IPS-18a (cell line): ENCODE measurements at regions not wholly inside any gene's neighbourhood (a gene's known extent, or its start where the extent isn't known, plus 50 kb on each side); places are given as distances from the start of the nearest gene placed in this dataset.

Source experiments
- H3K27ac ChIP-seq: one replicate; pipeline ENCODE4 v1.5.1; 2013; ENCODE audit warnings: low read length
- H3K27me3 ChIP-seq: one replicate; pipeline ENCODE4 v1.6.1; 2013; ENCODE audit warnings: mild to moderate bottlenecking, low read length; ENCODE audit not compliant: control insufficient read depth, insufficient read depth
- H3K36me3 ChIP-seq: one replicate; pipeline ENCODE4 v1.6.1; 2013; ENCODE audit warnings: low read depth, low read length; ENCODE audit not compliant: control insufficient read depth
- H3K4me1 ChIP-seq: one replicate; pipeline ENCODE4 v1.6.1; 2013; ENCODE audit warnings: low read depth, low read length; ENCODE audit not compliant: control insufficient read depth
- H3K4me3 ChIP-seq: one replicate; pipeline ENCODE4 v1.5.1; 2013; ENCODE audit warnings: low read length
- H3K9ac ChIP-seq: one replicate; pipeline ENCODE4 v1.6.1; 2013; ENCODE audit warnings: mild to moderate bottlenecking, low read length, moderate library complexity
- H3K9me3 ChIP-seq: one replicate; pipeline ENCODE4 v1.6.1; 2013; ENCODE audit warnings: low read depth, low read length; ENCODE audit not compliant: control insufficient read depth

DNA sequence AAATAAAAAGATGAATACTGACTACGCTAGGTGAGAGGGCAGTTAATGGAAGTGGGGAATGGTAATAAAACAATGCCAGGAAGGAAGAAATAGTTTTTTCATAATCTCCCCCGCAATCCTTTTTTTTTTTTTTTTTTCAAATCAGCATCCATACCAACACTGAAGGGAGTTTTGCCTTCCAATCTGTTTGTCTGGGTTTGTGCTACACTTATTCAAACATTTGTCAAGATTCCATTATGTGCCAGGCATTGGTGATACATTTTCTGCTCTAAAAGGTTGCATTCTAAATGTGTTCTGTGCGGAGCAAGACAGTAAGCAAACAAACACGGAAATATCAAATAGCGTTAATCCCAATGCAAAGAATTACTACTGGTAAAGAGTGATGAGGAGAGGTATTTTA is 437.9 kb upstream of the BOD1L1 start:
- H3K27me3 ChIP-seq, result no peaks in the 10 kb centered on the region
- peaks cover 17% of the 10 kb centered on the region for H3K4me1 ChIP-seq
- no peak overlapping the region for H3K4me3 ChIP-seq
- no peak overlapping the region for H3K9ac ChIP-seq
- H3K36me3 ChIP-seq, result no peaks in the 10 kb centered on the region
- H3K27ac ChIP-seq, result no peak overlapping the region
- no peaks in the 10 kb centered on the region for H3K9me3 ChIP-seq

DNA sequence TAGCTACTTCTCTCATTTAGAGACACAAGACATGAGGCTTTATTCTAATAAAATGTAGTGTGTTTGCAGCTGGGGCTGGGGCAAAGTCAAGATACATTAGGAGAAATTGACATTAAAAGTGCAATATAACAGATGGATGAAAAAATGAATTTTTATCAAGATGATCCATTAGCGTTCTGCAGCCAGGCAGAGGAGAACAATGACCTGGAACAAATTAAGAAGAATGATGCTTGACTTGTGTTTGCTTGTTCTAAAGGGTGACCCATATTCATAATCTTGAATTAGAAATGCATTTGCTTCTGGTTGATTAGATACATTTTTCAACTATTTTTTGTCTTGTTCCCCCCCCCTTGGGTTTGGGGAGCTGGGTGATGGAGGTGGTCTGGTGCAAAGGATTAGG is 439.5 kb upstream of the BOD1L1 start:
- Histone ChIP-seq H3K9me3 (no peaks in the 10 kb centered on the region), H3K9ac (no peak overlapping the region), H3K36me3 (no peaks in the 10 kb centered on the region), H3K27ac (no peak overlapping the region), H3K27me3 (no peaks in the 10 kb centered on the region), H3K4me1 (peaks cover 17% of the 10 kb centered on the region), H3K4me3 (no peak overlapping the region)

DNA sequence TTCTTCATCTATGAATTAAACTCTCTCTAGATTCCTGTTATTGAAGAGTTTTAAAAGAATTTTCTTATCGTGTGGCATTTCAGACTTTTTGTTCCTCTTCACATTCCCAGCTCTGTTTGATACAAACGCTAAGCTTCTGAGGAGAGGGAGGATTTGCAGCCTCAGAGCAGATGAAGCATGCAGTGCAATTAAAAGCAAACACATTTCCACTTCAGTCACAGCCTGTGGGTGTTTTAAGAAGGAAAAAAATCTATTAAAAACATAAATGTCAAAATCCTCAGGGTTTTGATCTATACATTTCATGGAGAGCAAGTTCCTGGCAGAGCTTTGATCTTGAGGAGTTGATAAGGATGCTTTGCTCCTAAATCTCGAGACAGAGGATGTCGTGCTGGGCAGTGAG is 442.4 kb upstream of the BOD1L1 start:
- H3K9me3 ChIP-seq, result peaks cover 3% of the 10 kb centered on the region
- no peak overlapping the region for H3K4me3 ChIP-seq
- no peak overlapping the region for H3K27ac ChIP-seq
- no peak overlapping the region for H3K9ac ChIP-seq
- H3K36me3 ChIP-seq, result no peaks in the 10 kb centered on the region
- peaks cover 10% of the 10 kb centered on the region for H3K4me1 ChIP-seq
- H3K27me3 ChIP-seq, result no peaks in the 10 kb centered on the region

DNA sequence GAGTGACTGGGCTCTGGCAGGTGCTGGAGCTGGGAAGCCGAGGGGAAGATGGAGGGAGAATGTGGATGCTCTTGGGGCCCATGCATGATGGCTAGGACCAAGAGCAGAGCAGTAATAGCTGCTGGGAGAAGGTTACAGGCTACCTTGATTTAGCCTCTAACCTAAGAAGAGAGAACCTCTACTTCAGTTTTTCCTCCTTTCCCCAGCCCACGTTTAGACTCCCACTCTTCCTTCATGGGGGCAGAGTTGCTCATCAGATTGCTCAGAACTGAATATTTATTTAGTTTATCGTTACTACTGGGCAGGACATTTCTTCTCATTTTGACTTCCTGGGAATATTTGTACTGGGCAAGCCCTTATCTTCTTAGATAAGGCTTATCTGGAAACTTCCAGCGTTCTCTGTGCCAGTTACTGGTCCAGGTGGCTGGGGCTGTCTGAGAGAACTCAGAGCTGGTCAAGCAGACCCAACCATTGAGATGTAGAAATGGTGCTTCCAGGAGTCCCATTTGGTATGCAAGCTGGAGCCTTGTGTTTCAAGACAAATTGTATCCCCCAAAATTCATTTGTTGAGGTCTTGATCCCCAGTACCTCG is 442.9 kb upstream of the BOD1L1 start:
- Histone ChIP-seq H3K9me3 (peaks cover 3% of the 10 kb centered on the region), H3K9ac (no peak overlapping the region), H3K27ac (no peak overlapping the region), H3K4me3 (no peak overlapping the region), H3K27me3 (no peaks in the 10 kb centered on the region), H3K36me3 (no peaks in the 10 kb centered on the region), H3K4me1 (peaks cover 7% of the 10 kb centered on the region)

DNA sequence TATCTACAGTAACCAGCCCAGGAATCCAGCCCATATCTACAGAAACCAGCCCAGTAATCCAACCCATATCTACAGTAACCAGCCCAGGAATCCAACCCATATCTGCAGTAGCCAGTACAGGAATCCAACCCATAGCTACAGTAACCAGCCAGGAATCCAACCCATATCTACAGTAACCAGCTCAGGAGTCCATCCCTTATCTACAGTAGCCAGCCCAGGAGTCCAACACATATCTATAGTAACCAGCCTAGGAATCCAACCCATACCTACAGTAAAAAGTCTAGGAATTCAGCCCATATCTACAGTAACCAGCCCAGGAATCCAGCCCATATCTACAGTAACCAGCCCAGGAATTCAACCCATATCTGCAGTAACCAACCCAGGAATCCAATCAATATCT is 445.0 kb upstream of the BOD1L1 start:
- H3K27ac ChIP-seq, result no peak overlapping the region
- no peak overlapping the region for H3K4me3 ChIP-seq
- H3K9me3 ChIP-seq, result peaks cover 3% of the 10 kb centered on the region
- H3K9ac ChIP-seq, result no peak overlapping the region
- no peaks in the 10 kb centered on the region for H3K36me3 ChIP-seq
- H3K27me3 ChIP-seq, result no peaks in the 10 kb centered on the region
- H3K4me1 ChIP-seq, result no peaks in the 10 kb centered on the region

DNA sequence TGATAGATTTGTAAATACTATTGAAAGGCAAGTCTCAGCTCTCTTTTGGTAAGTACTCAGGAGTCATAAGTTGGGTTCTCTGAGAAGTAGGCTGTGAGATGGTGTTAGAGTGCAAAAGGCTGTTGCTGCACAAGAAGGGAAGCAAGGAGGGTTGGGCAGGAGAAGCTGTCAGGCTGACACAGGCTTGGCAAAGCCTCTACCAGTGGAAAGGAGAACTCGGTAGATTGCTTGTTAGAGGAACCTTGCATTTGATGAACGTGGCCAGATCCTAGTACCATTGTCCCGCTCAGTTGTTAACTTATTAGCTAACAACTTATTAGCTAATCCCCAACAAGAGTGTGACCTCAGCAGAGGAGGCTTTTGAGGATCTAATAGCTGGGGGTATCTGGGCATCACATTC is 449.3 kb upstream of the BOD1L1 start:
- Histone ChIP-seq H3K9me3 (peaks cover 3% of the 10 kb centered on the region), H3K36me3 (no peaks in the 10 kb centered on the region), H3K4me1 (no peaks in the 10 kb centered on the region), H3K9ac (no peak overlapping the region), H3K4me3 (no peak overlapping the region), H3K27ac (no peak overlapping the region), H3K27me3 (no peaks in the 10 kb centered on the region)

DNA sequence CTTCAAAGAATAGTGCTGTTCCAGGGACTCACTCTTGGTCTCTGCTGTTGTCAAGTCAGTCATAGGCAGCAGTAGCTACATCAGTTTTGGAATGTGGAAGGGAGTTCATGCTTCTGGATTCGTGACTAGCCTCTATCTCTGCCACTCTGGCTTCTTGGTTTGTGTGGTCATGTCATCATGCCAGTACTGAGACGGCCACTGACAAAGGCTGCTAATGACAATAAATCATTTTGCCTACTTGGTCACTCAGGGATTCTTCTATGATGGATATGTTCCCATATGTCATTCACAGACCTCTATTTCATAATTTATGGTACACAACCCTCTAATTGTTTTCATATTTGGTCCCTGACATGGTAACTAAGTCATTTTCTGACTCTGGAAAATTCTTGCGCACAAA is 450.8 kb upstream of the BOD1L1 start:
- no peak overlapping the region for H3K27ac ChIP-seq

DNA sequence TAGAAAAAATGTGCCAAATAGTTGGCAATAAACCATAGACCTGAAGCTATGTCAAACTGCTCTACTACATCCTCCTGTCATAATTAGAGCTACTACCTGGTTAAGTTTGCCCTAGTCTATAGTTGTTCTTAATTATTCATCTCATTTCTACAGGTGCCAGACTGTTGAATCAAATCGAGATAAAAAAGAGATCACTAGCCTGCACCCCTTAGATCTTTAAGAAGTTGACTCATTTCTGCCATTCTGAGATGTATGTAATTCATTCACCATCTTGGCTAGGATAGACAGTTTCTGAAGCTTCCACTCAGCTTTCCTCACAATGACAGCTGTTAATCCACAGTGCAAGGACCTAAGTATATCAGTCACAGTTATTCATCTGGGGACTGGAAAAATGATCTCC is 452.1 kb upstream of the BOD1L1 start:
- no peaks in the 10 kb centered on the region for H3K9me3 ChIP-seq
- H3K27me3 ChIP-seq, result no peaks in the 10 kb centered on the region
- no peak overlapping the region for H3K27ac ChIP-seq
- peaks cover 12% of the 10 kb centered on the region for H3K4me1 ChIP-seq
- H3K4me3 ChIP-seq, result no peak overlapping the region
- no peak overlapping the region for H3K9ac ChIP-seq
- H3K36me3 ChIP-seq, result no peaks in the 10 kb centered on the region

More for the DNA sequence above, 450.8 kb upstream of the BOD1L1 start:
- H3K27me3 ChIP-seq, result no peaks in the 10 kb centered on the region
- no peak overlapping the region for H3K9ac ChIP-seq
- H3K4me3 ChIP-seq, result no peak overlapping the region
- no peaks in the 10 kb centered on the region for H3K9me3 ChIP-seq
- H3K36me3 ChIP-seq, result no peaks in the 10 kb centered on the region
- H3K4me1 ChIP-seq, result no peaks in the 10 kb centered on the region

DNA sequence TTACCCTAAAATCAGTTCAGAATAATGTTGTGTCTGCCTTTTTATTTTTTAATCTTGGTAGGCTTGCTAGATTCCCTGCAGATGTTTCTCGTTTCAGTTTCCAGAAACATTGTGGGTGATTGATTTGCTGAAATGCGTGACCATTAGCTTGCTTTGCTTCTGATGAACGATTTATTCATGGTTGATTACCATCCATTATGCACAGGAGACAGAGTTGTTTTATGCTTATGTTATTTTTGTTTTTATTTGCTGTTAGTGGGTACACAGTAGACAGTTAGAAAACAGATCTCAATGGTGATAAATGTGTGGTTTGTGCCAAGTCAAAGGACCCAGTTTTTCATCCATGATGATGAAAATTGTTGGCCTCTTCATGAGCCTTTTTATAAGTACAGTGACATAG is 455.6 kb upstream of the BOD1L1 start:
- Histone ChIP-seq H3K36me3 (no peaks in the 10 kb centered on the region), H3K27me3 (no peaks in the 10 kb centered on the region), H3K27ac (no peak overlapping the region), H3K4me3 (no peak overlapping the region), H3K9me3 (no peaks in the 10 kb centered on the region), H3K9ac (no peak overlapping the region), H3K4me1 (peaks cover 12% of the 10 kb centered on the region)

DNA sequence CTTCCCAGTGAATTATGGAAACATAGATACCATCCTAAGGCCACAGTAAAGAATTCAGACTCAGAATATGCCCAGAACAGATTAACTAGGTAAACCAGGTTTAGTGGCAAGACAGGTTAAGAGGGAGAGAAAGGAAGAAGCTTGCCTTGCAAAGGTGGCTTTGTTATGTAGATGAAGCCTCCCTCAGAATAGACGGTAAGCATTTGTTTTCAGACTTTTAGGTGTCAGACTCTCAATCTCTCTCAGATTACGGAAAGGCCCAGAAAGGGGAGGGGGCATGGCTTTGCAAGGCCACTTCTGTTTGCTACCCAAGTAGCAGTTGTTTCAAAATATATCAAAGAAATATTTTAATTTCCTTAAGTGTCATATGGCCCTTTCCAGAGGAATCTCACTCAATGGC is 457.1 kb upstream of the BOD1L1 start:
- Histone ChIP-seq H3K27ac (no peak overlapping the region), H3K4me1 (peaks cover 12% of the 10 kb centered on the region), H3K9ac (no peak overlapping the region), H3K27me3 (no peaks in the 10 kb centered on the region), H3K4me3 (no peak overlapping the region), H3K36me3 (no peaks in the 10 kb centered on the region), H3K9me3 (no peaks in the 10 kb centered on the region)

DNA sequence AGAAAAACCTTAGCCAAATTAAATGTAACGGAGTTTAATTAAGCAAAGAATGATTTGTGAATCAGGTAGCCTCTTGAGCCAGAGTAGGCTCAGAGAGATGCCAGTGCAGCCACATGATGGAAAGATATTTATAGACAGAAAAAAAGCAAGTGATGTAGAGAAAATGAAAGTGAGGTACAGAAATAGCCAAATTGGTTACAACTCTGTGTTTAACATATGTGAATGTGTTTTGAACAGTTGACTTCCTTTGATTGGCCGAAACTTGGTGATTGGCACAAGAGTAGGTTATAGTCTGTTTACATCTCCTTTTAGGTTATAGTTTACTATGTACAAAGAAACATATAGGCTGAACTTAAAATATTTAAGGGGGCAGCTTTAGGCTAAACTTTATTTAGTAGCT is 459.9 kb upstream of the BOD1L1 start:
- no peaks in the 10 kb centered on the region for H3K36me3 ChIP-seq
- no peak overlapping the region for H3K9ac ChIP-seq
- H3K9me3 ChIP-seq, result no peaks in the 10 kb centered on the region
- no peaks in the 10 kb centered on the region for H3K27me3 ChIP-seq
- H3K4me3 ChIP-seq, result no peak overlapping the region
- H3K4me1 ChIP-seq, result peaks cover 12% of the 10 kb centered on the region
- H3K27ac ChIP-seq, result no peak overlapping the region

DNA sequence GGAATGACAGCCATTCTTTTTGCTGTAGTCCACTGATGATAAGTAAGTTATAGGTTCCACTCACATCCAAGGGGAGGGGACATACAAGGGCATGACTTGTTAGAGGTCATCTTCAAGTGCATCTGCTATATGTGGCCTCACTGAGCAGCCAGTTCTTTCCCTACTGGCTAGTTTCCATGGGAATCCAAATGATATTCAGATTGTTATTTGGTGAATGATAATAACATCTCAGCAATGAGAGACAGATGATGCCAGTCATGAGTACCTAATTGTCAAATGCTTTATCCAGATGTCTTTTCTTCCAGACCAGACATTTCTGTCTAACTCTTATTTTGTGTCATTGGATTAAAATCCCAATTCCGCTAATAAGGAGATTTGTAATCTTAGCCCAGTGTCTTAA is 460.4 kb upstream of the BOD1L1 start:
- H3K4me3 ChIP-seq, result no peak overlapping the region
- H3K4me1 ChIP-seq, result peaks cover 12% of the 10 kb centered on the region
- H3K27me3 ChIP-seq, result no peaks in the 10 kb centered on the region
- H3K27ac ChIP-seq, result no peak overlapping the region
- H3K36me3 ChIP-seq, result no peaks in the 10 kb centered on the region
- no peak overlapping the region for H3K9ac ChIP-seq
- no peaks in the 10 kb centered on the region for H3K9me3 ChIP-seq
